ENCODE measurements at regions not wholly inside any gene's neighbourhood (a gene's known extent, or its start where the extent isn't known, plus 50 kb on each side); places are given as distances from the start of the nearest gene placed in this dataset.

DNA sequence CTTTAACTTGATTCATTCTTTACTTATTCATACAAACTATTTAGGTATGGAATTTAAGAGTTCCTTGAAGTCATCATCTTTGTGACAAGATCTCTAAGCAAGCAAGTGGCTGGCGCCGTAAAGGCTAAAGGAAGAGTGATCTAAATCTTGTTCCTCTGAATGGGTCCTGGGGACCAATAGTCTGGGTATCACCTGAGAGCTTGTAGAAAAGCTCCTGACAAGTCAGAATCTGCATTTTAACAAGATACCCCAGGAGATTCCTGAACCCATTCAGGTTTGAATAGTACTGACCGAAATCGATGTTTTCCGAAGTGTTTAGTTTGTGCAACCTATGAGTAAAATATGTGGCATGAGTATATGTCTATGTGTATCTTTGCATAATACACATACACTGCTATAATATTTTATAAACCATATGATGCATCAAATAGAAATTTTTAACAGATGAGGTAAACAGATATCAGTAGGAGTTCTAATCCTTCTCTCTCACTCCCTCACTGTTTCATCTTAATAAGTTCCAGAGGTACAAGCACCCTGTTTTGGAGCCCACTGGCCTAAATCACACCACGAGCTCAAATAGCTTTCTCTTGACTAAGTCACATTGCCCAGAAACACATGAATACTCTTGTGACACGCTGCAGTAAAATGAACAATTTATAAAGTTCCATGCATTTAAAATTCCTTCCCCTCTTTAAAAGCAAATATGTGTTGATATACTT, 170.0 kb downstream of the RELL1 start:
- Histone ChIP-seq H3K79me2 (ENCODE audit: insufficient read depth, low read length) (no peaks in the 10 kb centered on the region), H3K56ac (ENCODE audit: insufficient read length, low read depth, low read length) (no peak overlapping the region), H3T11ph (ENCODE audit: low read length) (no peak overlapping the region), H3K79me1 (ENCODE audit: insufficient read depth, low read depth, low read length, poor library complexity, severe bottlenecking) (no peaks in the 10 kb centered on the region), H4K20me1 (ENCODE audit: control insufficient read depth, insufficient read depth, insufficient read length) (no peaks in the 10 kb centered on the region), H2BK5ac (ENCODE audit: insufficient read length, low read length) (no peak overlapping the region), H3K14ac (ENCODE audit: insufficient read depth, low read length) (no peak overlapping the region), H3K4ac (ENCODE audit: low read depth, low read length) (no peak overlapping the region), H4K91ac (ENCODE audit: insufficient read length, low read depth, low read length) (no peak overlapping the region), H2BK120ac (ENCODE audit: low read depth, low read length, poor library complexity, severe bottlenecking) (no peak overlapping the region), H3K18ac (ENCODE audit: insufficient read length, low read depth, low read length) (no peak overlapping the region), H2BK15ac (ENCODE audit: low read depth, low read length) (no peak overlapping the region), H3K4me2 (ENCODE audit: insufficient read depth, insufficient read length, low read length) (no peak overlapping the region), H4K8ac (replicated peaks; ENCODE audit: insufficient read length, low read depth, low read length) (no peak overlapping the region), H3K4me1 (ENCODE audit: insufficient read depth, low read length) (no peaks in the 10 kb centered on the region), H2BK12ac (ENCODE audit: insufficient read length, low read depth, low read length) (no peak overlapping the region), H2BK20ac (ENCODE audit: low read depth, low read length, poor library complexity, severe bottlenecking) (no peak overlapping the region), H2AK5ac (ENCODE audit: insufficient read length, low read length) (no peak overlapping the region), H3K9me3 (ENCODE audit: control insufficient read depth, low read depth, low read length) (no peaks in the 10 kb centered on the region), H4K5ac (ENCODE audit: insufficient read length, low read depth, low read length) (no peak overlapping the region), H3K27ac (ENCODE audit: insufficient read length, low read depth, low read length) (no peak overlapping the region), H2AFZ (ENCODE audit: low read length) (no peak overlapping the region), H3K9ac (ENCODE audit: extremely low read depth, insufficient read length, low read length) (no peak overlapping the region), H3K23me2 (ENCODE audit: insufficient read length, low read depth, low read length, poor library complexity, severe bottlenecking) (no peaks in the 10 kb centered on the region), H3K23ac (ENCODE audit: insufficient read length, low read depth, low read length) (no peak overlapping the region), H3K27me3 (ENCODE audit: insufficient read depth, low read length) (no peaks in the 10 kb centered on the region)
- H3K4me3 Mint-ChIP-seq = no peak overlapping the region
- TF ChIP-seq, protein P1, sequence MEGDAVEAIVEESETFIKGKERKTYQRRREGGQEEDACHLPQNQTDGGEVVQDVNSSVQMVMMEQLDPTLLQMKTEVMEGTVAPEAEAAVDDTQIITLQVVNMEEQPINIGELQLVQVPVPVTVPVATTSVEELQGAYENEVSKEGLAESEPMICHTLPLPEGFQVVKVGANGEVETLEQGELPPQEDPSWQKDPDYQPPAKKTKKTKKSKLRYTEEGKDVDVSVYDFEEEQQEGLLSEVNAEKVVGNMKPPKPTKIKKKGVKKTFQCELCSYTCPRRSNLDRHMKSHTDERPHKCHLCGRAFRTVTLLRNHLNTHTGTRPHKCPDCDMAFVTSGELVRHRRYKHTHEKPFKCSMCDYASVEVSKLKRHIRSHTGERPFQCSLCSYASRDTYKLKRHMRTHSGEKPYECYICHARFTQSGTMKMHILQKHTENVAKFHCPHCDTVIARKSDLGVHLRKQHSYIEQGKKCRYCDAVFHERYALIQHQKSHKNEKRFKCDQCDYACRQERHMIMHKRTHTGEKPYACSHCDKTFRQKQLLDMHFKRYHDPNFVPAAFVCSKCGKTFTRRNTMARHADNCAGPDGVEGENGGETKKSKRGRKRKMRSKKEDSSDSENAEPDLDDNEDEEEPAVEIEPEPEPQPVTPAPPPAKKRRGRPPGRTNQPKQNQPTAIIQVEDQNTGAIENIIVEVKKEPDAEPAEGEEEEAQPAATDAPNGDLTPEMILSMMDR (conservative IDR thresholded peaks at IDR 0.05) = no peak
- H3K4me1 Mint-ChIP-seq = peaks cover 9% of the 10 kb centered on the region in 2 experiments
- DNase-seq = no peak
- peaks cover 6 to 14% of the 10 kb centered on the region in 2 experiments for H3K9me3 Mint-ChIP-seq
- no CpG with 5 or more reads among the region's 7 CpGs for WGBS (ENCODE audit: extremely low coverage, insufficient read length, low lambda C conversion rate)
- H3K27ac Mint-ChIP-seq = peak overlapping the region in 1 of 3 experiments; percentile 45; a peak in 1 of 7 replicates
- peaks cover 0 to 9% (median 4%) of the 10 kb centered on the region in 3 experiments; a peak in 3 of 7 replicates for H3K36me3 Mint-ChIP-seq (ENCODE audit: insufficient read depth in 1 of 3, low read depth in 3 of 3)
- H3K27me3 Mint-ChIP-seq (ENCODE audit: low read depth) = no peaks in the 10 kb centered on the region

Measured in H9 (cell line).